ENCODE measurements at regions not wholly inside any gene's neighbourhood (a gene's known extent, or its start where the extent isn't known, plus 50 kb on each side); places are given as distances from the start of the nearest gene placed in this dataset.

DNA sequence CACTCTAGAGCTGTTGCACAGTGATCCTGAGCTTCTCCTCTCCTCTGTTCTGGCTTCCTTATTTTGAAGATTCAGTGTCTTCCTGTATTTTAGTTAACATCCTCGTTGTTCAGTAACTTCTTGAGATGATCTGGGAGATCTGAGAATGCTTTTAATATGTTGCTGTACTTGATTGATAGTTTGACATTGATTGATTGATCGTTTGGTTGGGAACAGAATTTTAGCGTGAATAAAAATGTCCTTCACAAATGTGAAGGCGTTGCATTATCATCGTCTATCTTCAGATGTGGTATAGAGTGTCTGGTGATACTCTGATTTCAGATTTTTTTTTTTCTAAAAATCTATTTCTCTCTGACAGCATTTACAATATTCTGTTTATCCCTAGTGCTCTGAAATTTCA is 80.1 kb upstream of the KLF12 start:
- no peaks in the 10 kb centered on the region for H3K27me3 Mint-ChIP-seq
- H3K4me3 Mint-ChIP-seq, result no peak overlapping the region
- DNase-seq, result no peak
- ChIA-PET POLR2A (no interaction called here), CTCF (no interaction called here)
- no peaks in the 10 kb centered on the region for H3K9me3 Mint-ChIP-seq
- intact Hi-C loops (cut with micrococcal nuclease), result no loop called here
- peaks cover 13% of the 10 kb centered on the region for H3K4me1 Mint-ChIP-seq (ENCODE audit: low read depth)
- no peak overlapping the region for H3K27ac Mint-ChIP-seq
- H3K36me3 Mint-ChIP-seq, result no peaks in the 10 kb centered on the region

DNA sequence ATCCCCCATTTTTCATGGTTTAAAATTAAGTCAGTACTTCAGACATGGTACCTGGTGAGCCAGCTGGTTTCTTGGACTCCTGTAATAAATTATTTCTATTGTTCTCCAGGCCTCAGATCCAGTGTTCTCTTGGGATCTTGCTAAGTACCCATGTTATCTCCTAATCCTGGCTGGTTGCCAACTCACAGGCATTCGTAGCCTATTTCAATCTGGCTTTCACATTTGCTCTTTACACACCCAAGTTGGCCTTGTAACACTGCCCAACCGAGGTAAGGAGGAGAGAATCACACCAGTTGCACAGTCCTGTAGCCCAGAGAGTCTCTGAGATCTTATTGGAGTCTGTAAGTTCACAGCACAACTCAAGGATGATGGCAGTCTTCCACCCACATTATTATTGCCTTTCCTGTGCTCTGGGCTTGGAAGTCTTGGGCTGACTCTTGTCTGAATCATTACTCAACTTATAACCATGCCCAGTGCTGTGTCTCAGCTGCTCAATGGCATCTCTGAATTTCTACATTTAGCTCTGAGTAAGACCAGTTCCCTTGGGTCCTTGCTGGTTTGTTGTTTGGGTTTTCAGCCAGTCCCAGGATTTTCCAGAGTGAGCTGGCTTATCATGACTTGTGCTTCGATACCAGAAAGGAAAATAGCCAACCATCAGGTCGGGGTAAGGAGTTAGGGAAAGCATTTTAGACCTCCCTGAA is 76.6 kb upstream of the KLF12 start:
- Mint-ChIP-seq H3K9me3 (peaks cover 5% of the 10 kb centered on the region), H3K4me1 (ENCODE audit: low read depth) (peaks cover 3% of the 10 kb centered on the region), H3K36me3 (peaks cover 1% of the 10 kb centered on the region), H3K4me3 (no peak overlapping the region), H3K27ac (no peak overlapping the region), H3K27me3 (no peaks in the 10 kb centered on the region)
- ChIA-PET POLR2A (no interaction called here), CTCF (interaction anchor here (1.1 kb wide), 1 partner anchor 75 kb away, joined by 4 read pairs; no protein-coding TSS in a partner anchor)
- no peak for DNase-seq
- intact Hi-C loops (cut with micrococcal nuclease), result no loop called here

DNA sequence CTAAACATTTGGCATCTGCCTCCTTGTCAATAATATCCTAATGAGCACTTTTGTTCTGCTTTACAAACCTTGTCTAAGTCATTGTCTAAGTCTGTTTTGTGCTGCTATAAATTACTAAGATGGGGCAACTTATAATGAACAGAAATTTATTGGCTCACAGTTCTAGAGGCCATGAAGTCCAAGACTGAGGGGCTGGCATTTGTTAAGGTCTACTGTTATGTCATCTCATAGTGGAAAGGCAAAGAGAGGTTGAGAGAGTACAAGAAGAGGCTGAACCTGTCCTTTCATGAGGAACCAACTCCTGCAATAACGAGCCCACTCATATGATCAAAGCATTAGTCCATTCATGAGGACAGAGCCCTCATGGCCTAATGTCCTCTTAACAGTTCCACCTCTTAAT is 72.7 kb upstream of the KLF12 start:
- no peak overlapping the region for H3K27ac Mint-ChIP-seq
- no peak overlapping the region for H3K4me3 Mint-ChIP-seq
- peaks cover 1% of the 10 kb centered on the region for H3K36me3 Mint-ChIP-seq
- H3K27me3 Mint-ChIP-seq, result no peaks in the 10 kb centered on the region
- no peak for DNase-seq
- H3K4me1 Mint-ChIP-seq (ENCODE audit: low read depth), result peaks cover 3% of the 10 kb centered on the region
- ChIA-PET POLR2A (no interaction called here), CTCF (no interaction called here)
- H3K9me3 Mint-ChIP-seq, result peaks cover 5% of the 10 kb centered on the region
- intact Hi-C loops (cut with micrococcal nuclease), result no loop called here

DNA sequence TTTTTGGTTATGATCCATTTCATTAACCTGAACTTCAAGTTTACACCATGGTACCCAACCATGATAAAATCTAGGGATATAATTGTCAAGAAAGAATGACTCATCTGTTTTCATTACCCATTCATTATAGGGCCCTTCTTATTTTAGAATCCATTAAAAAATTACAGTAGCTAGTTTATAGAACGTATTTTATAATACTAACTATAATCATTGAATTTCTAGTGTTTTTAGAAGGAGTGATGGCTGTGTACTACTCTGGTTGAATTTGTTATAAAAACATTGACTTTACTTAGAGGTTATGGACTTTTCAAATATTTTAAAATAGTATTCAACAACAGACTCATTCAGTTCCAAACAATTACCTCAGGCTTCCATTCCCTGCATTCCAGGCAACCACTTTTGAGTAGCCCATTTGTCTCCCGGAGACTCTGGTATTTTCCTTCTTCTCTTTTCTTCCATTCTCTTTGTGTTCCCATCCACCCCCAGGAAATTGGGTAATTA is 71.9 kb upstream of the KLF12 start:
- Mint-ChIP-seq H3K9me3 (peaks cover 5% of the 10 kb centered on the region), H3K27ac (no peak overlapping the region), H3K36me3 (peaks cover 1% of the 10 kb centered on the region), H3K4me1 (ENCODE audit: low read depth) (peaks cover 2% of the 10 kb centered on the region), H3K27me3 (no peaks in the 10 kb centered on the region), H3K4me3 (no peak overlapping the region)
- DNase-seq, result no peak
- intact Hi-C loops (cut with micrococcal nuclease), result no loop called here
- ChIA-PET CTCF (no interaction called here), POLR2A (no interaction called here)

DNA sequence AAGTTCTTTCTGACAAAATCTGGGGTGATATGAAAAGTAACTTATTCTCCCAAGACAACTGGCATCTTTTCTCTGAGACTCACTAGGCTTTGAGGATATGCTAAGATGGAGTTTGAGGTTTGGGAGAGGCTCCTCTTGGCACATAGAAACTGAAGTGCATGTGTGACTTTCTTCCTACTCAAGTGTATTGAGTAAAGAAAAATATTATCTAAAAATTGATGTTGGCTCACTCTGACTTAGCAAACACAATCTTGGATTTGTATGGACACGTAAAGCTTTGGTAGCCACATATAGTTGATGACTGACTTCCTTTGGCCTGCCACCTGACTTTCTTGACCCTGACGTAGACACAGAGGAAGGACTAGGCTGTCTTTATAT is 71.1 kb upstream of the KLF12 start:
- no peak for DNase-seq
- Mint-ChIP-seq H3K4me1 (ENCODE audit: low read depth) (no peaks in the 10 kb centered on the region), H3K9me3 (peaks cover 5% of the 10 kb centered on the region), H3K27me3 (no peaks in the 10 kb centered on the region), H3K4me3 (no peak overlapping the region), H3K36me3 (peaks cover 1% of the 10 kb centered on the region), H3K27ac (no peak overlapping the region)
- CTCF ChIA-PET, result no interaction called here
- POLR2A ChIA-PET, result no interaction called here
- intact Hi-C loops (cut with micrococcal nuclease), result no loop called here

DNA sequence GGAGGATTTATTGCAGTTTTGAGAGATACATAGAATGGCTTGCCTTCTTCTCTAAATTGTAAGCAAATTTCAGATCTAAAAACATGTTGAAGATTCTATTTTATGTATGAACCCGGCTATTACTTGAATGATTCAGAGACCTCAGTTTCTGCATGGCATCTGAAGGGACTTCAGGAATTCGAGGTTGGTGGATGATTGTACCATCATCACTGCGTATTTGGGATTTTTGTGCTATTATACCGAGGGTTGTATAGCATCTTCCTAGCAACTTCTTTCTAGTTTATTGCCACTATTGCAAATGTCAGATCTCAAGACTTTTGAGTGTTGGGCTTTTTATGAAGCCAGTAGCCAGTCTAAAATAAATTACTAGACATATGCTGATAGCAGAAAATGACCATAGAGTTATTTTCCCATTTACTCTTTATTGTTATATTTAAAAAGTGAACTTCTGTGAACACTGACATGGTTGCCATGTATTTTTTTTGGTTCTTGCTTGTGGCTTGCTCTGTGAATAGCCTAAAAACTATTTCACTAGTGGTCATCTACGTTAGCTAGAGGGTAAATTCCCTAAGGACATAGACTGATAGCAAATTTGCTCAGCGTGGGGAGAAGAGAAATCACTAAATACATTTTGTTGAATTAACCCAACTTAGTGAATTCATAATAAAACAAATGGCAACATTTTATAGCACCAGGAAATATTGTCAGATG is 70.6 kb upstream of the KLF12 start:
- no peaks in the 10 kb centered on the region for H3K4me1 Mint-ChIP-seq (ENCODE audit: low read depth)
- peaks cover 1% of the 10 kb centered on the region for H3K36me3 Mint-ChIP-seq
- intact Hi-C loops (cut with micrococcal nuclease), result no loop called here
- H3K4me3 Mint-ChIP-seq, result no peak overlapping the region
- H3K27me3 Mint-ChIP-seq, result no peaks in the 10 kb centered on the region
- H3K9me3 Mint-ChIP-seq, result peaks cover 5% of the 10 kb centered on the region
- no peak overlapping the region for H3K27ac Mint-ChIP-seq
- POLR2A ChIA-PET, result no interaction called here
- CTCF ChIA-PET, result no interaction called here
- no peak for DNase-seq

DNA sequence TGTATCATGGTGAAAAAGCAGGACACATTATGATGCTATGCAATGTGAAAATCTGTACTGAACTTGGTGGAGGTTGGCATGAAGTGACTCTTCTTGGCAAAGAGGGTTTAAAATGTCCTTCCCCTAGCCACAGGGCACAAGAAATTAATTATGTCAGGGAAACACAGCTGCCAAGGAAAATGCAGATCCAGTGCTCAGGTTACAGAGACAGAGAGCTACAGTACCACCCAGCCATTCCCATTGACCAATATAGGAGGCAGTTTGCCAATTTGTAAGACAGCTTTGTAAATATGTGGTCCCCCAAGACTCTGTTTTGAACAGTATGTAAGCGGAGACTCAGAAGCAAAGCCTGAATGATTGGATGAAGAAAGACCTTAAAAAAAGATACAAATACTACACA is 69.4 kb upstream of the KLF12 start:
- no peak overlapping the region for H3K27ac Mint-ChIP-seq
- ChIA-PET CTCF (no interaction called here), POLR2A (no interaction called here)
- H3K27me3 Mint-ChIP-seq, result no peaks in the 10 kb centered on the region
- peaks cover 1% of the 10 kb centered on the region for H3K36me3 Mint-ChIP-seq
- no peak for DNase-seq
- H3K4me3 Mint-ChIP-seq, result no peak overlapping the region
- no peaks in the 10 kb centered on the region for H3K4me1 Mint-ChIP-seq (ENCODE audit: low read depth)
- intact Hi-C loops (cut with micrococcal nuclease), result no loop called here
- H3K9me3 Mint-ChIP-seq, result peaks cover 5% of the 10 kb centered on the region

DNA sequence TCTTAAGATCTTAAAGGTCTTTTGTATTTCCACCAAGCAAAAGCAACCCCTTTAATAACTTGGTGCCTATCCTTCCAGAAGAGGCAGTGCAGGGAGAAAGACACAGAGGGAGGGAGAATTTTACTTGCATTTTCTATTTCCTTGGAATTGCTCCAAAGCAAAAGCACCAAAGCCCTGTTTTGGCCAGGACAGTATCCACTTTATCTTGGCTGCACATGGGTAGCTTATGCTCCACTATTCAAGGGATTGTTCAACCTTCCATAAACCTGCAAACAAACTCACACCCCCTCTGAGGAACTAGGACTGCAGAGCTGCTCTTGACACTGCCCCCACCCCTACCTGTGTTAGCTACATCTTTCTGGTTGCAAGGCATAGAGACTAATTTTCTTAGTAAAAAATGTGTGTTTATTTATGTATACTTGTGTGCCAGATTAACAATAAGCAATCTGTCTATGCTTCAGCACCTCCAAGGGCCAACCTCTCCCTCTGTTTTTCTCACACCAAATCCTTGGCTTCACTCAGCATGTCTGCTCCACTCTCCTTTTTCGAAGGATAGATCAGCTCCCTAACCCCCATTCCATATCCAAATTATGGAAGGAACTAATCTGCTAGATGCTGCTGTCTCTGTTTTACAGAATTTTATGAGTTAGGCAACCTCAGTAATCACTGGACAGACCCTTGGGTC is 68.1 kb upstream of the KLF12 start:
- no peak for DNase-seq
- Mint-ChIP-seq H3K27me3 (no peaks in the 10 kb centered on the region), H3K9me3 (peaks cover 5% of the 10 kb centered on the region), H3K4me1 (ENCODE audit: low read depth) (no peaks in the 10 kb centered on the region), H3K27ac (no peak overlapping the region), H3K4me3 (no peak overlapping the region), H3K36me3 (peaks cover 1% of the 10 kb centered on the region)
- POLR2A ChIA-PET, result no interaction called here
- CTCF ChIA-PET, result no interaction called here
- intact Hi-C loops (cut with micrococcal nuclease), result no loop called here

DNA sequence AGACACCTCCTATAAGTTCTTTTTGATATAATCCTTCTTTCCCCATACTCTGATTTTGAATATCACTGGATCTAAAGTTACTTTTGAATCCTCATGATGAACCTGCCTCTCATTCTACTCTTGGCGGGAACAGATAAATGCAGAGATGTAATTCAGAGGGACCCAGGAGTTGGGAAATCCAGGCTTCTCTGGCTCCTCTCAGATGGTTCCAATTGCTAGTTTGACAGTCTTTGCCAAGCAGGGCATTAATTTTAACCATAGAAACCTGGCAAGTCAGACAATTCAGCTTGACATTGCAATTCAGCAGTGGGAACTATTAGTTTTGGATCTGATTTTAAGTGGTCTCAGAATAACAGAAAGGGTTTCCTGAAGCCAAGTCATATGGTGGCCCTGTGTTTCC is 67.3 kb upstream of the KLF12 start:
- CTCF ChIA-PET, result no interaction called here
- Mint-ChIP-seq H3K36me3 (no peaks in the 10 kb centered on the region), H3K4me1 (ENCODE audit: low read depth) (no peaks in the 10 kb centered on the region), H3K4me3 (no peak overlapping the region), H3K27ac (no peak overlapping the region), H3K27me3 (no peaks in the 10 kb centered on the region), H3K9me3 (no peaks in the 10 kb centered on the region)
- POLR2A ChIA-PET, result no interaction called here
- intact Hi-C loops (cut with micrococcal nuclease), result no loop called here
- no peak for DNase-seq

DNA sequence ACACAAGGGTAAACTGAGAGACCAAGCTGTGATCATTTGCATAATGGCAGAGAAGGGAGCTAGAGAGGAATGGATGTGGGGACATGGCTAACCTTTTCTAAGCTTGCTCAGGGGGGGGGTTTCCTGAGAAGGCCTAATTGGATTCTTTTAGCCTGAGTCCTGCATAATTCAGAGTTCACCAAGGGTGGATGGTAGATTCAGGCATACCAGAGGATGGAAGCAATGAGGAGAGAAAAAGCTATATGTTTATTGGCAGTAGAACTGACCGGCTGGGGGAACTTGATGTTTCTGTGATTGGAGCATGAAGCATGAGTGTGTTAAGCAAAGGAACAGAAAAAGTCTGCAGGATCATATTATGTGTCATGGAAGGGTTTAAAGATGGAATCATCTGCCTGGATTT is 65.9 kb upstream of the KLF12 start:
- Mint-ChIP-seq H3K27me3 (no peaks in the 10 kb centered on the region), H3K4me1 (ENCODE audit: low read depth) (no peaks in the 10 kb centered on the region), H3K36me3 (no peaks in the 10 kb centered on the region), H3K9me3 (no peaks in the 10 kb centered on the region), H3K4me3 (no peak overlapping the region), H3K27ac (no peak overlapping the region)
- DNase-seq, result no peak
- ChIA-PET CTCF (no interaction called here), POLR2A (interaction anchor here (0.5 kb wide), 1 partner anchor 87 kb away, joined by 3 read pairs; no protein-coding TSS in a partner anchor)
- intact Hi-C loops (cut with micrococcal nuclease), result no loop called here

DNA sequence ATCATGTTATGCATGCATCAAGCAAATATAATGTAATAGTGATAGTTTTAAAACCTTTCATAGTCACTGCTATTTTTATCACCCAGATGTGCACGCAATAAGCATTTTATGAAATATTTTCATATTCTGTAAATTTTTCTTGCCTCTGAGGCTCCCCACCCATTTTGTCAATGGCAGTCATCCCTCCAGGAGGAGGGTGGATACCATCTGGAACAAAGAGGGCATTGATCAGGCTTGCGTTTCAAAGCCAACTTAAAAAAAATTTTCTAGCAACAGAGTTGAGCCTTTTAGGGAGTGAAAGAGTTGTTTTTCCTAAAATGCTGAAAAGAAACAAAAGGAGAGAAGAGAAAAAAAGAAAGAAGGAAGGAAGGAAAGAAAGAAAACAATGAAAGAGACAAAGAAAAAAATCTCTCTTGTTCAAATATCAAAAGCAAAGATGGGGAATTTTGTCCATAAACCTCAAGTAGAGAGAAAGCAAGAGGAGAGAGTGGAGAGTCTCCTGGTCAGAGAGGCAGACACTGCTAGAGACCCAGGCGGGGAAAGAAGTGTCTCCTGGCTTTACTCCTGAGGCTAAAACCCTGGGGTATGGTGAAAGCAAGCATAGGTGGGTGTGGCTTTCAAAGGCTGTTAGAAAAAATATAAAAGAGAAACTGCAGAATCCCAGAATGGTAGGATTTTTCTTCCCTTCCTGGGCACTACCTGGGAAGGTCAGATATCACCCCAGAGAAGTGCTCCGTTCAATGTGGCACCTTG is 63.6 kb upstream of the KLF12 start:
- intact Hi-C loops (cut with micrococcal nuclease), result no loop called here
- POLR2A ChIA-PET, result no interaction called here
- Mint-ChIP-seq H3K27ac (no peak overlapping the region), H3K36me3 (no peaks in the 10 kb centered on the region), H3K9me3 (no peaks in the 10 kb centered on the region), H3K4me3 (no peak overlapping the region), H3K27me3 (no peaks in the 10 kb centered on the region), H3K4me1 (ENCODE audit: low read depth) (peaks cover 8% of the 10 kb centered on the region)
- no peak for DNase-seq
- CTCF ChIA-PET, result no interaction called here

DNA sequence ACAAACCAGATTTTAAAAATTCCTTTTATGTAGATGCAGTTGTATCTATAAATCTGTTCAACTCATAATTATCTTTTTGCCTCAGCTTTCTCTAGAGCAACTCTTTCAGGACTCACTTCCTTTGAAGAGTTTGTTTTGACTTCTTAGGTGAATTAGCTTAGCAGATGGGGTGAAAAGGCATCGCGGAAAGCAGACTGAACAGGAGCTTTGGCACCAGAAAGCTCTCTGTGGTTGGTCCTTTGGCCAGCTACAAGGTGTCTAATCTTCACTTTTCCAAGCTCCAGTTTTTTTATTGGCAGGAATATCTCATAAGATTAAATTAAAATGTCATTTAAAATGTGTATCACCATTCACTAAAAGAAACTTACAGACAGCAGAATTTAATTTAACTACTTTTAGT is 60.6 kb upstream of the KLF12 start:
- Mint-ChIP-seq H3K4me3 (no peak overlapping the region), H3K27ac (no peak overlapping the region), H3K27me3 (no peaks in the 10 kb centered on the region), H3K36me3 (no peaks in the 10 kb centered on the region), H3K4me1 (ENCODE audit: low read depth) (peaks cover 20% of the 10 kb centered on the region), H3K9me3 (no peaks in the 10 kb centered on the region)
- ChIA-PET CTCF (no interaction called here), POLR2A (no interaction called here)
- intact Hi-C loops (cut with micrococcal nuclease), result no loop called here
- DNase-seq, result no peak
